B cell (primary cell): ENCODE measurements at regions not wholly inside any gene's neighbourhood (a gene's known extent, or its start where the extent isn't known, plus 50 kb on each side); places are given as distances from the start of the nearest gene placed in this dataset.

Experiments used
- CTCF ChIP-seq: fragments of 200-600 bp; IDR thresholded peaks from one replicate; pipeline ENCODE4 v1.8.0; 2022; ENCODE audit warnings: antibody characterized with exemption, mild to moderate bottlenecking
- EZH2 ChIP-seq: IDR thresholded peaks from 2 replicates; pipeline ENCODE4 v1.6.1; 2012; ENCODE audit warnings: borderline replicate concordance, low read depth, mild to moderate bottlenecking, moderate library complexity, low read length; ENCODE audit not compliant: insufficient read depth, poor library complexity, severe bottlenecking

- TF ChIP-seq CTCF, result no peak
- no peak for TF ChIP-seq EZH2
Observed at GRCh38 chr3:25910105-25910504, 120.2 kb downstream of the OXSM start.
